NCI-H2171 treated with DMSO at 0.1 percent for 48 hours (cell line): ENCODE measurements at regions not wholly inside any gene's neighbourhood (a gene's known extent, or its start where the extent isn't known, plus 50 kb on each side); places are given as distances from the start of the nearest gene placed in this dataset.
A peak's percentile ranks its signal among the peaks of the same experiment; 100 is the strongest.

Experiments used
- DNase-seq: peaks from one replicate; lab custom pipeline; 2025; lab: John Stamatoyannopoulos, UW

DNA sequence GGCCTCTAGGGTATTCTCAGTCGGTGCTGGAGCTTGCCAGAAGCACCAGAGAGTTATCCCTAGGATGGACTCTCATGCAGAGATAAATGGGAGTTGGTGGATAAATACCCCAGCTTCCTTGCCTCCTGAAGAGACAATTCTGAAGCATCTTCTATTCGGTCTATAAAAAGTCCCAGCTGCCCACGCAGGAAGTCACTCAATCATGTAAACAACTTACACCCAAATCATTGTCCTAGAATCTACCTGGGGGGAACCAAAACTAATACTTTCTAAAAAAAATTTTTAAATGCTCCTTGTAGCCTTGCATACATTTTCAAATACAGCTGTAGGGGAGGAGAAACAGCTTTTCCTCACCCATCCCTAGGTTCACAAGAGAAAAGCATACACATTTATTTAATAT is 66.6 kb upstream of the ELAC2 start:
- no peak for DNase-seq

- DNase-seq, result no peak
Observed at GRCh38 chr17:13078591-13079385, 61.0 kb upstream of the ELAC2 start.

GRCh38 chr17:13076905-13077304 is 59.1 kb upstream of the ELAC2 start:
- no peak for DNase-seq

DNA sequence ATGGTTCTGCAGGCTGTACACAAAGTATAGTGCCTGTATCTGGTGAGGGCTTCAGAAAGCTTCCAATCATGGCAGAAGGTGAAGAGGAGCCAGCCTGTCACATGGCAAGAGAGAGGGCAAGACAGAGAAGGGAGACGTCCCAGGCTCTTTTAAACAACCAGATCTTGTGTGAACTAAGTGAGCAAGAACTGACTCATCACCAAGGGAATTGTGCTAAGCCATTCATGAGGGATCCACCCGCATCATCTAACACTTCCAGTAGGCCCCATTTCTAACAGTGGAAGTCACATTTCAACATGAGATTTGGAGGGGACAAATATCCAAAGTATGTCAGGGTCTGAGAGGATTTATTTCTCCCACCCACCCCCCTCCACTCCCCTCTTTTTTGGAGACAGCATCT is 56.2 kb upstream of the ELAC2 start:
- no peak for DNase-seq

DNA sequence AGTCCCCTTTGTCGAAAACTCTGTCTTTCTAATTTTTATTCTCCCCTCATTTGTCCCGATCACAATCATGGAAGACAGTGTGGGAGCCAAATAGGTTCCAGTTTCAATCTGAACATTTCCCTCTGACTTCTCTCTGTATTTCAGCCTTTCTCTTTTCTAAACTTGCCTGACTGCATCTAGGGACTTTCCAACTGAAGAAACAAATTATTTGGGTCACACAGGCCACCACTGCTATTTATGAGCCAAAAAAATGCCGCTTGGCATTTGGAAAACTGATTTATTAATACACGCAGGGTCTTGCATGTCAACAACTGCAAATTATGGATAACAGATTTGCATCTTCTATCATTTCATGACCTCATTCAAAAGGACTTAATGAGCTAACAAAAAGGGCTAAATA is 55.2 kb upstream of the ELAC2 start:
- DNase-seq, result no peak

GRCh38 chr17:13070732-13071131 is 52.9 kb upstream of the ELAC2 start:
- no peak for DNase-seq

- DNase-seq, result peak; percentile 21
Observed at GRCh38 chr17:13067629-13068303, 49.9 kb upstream of the ELAC2 start.
